GM21423 (cell line): ENCODE measurements at regions not wholly inside any gene's neighbourhood (a gene's known extent, or its start where the extent isn't known, plus 50 kb on each side); places are given as distances from the start of the nearest gene placed in this dataset.

Source experiments
- ATAC-seq: cut with Tn5 transposase; IDR thresholded peaks from one replicate; pipeline ENCODE4 v1.9.1; 2021; ENCODE audit warnings: mild to moderate bottlenecking, moderate library complexity; ENCODE audit not compliant: unreplicated experiment

DNA sequence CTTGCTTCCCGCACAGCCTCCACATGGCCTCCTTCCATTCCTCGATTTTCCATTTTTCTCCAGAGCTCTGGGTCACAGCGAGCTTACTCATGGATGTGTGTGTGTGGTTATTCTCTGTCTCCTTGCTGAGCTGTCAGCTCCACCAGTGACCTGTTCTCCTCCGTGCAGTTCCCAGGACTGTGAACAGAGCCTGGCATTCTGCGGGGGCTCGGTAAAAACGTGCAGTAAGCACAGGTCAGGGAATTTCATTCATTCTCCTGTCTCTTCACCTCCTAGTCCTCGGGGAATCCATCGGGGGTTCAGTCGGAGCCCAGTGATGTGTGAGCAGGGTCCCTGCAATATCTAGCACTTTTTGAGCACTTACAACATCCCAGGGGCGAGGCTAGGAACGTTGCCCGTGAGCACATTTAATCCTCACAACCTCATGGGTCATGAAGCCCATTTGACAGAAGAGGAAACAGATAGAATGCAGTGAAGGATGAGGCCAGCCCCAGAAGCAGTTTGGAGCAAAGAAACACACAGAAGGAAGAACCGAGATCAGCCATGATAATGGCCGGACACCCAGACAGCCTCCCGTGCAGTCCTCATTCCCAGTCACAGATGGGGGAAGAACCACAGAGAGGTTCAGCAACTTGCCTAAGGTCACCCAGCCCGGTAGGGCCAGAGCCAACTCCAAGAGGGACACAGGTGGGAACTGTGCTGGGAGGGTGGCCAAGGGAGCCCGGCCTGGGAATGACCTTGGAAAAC lies 183.2 kb upstream of the GSE1 start:
- ATAC-seq = no peak

DNA sequence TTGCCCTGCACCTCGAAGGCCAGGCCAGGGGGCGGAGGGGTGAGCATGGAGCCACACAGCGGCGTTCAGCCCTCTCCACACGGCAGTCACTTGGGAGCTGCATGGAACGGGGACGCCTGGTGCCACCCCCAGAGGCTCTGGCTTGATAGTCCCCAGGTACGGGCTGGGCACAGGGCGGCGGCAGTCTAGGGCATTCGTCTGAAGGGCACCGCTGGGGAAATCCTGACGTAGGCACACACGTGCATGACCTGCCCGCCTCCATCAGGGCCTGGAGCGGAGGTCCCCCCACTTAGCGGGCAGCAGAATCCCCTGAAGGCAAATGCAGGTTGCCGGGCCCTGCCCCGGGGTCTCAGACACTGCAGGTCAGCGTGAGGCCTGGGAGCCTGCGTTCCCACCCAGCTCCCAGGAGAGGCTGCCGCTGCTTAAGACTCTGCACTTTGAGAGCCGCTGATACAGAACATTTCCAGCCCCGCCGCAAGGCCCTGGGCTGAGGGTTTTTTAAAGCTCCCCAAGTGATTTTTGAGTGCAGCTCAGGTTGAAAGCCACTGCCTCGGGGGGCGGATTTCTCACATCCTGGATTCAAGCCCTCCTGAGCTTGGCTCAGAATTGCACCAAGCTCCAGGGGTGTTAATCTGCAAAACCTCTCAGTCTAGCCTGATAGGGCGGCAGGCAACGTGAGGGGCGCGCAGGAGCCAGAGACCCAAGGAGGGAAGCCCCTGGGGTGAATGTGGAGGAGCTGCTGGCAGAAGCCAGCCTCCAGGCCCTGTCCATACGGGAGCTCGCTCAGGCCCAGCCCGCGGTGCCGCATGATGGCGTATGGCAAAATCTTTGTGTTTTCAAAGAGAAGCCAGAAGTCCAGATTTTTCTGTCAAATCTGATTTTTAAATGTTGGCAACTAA lies 182.3 kb upstream of the GSE1 start:
- ATAC-seq = no peak

DNA sequence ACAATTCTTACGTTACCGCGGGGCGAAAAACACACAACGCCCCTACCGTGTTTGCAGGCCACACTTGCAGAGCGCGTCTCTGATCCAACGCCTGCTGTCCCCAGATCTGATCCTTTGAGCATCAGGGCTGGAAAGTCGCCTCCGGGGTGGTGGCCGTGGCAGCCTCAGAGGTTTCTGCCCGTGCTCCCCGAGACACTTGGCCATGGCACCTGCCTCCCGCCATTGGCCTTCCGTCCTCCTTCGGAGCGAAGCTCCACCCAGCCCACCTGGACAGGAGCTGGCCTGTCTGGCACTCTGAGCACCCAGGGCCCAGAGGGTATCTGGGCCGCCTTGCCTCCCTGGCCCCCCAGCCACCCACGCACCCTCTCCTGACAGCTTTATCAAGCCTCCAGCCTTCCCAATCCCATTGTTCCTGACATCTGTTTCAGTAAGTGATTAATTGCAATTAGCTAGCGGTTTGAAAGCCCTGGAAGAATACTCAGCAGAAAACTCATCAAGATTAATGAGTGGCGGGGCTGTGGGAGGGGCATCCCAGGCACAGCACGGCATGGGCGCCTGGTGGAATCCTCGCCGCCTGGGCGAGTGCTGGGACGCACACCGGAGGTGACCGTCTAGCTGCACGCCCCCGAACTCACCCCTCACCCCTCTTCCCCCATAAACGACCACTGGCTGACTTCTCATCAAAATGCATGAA lies 181.5 kb upstream of the GSE1 start:
- no peak for ATAC-seq

DNA sequence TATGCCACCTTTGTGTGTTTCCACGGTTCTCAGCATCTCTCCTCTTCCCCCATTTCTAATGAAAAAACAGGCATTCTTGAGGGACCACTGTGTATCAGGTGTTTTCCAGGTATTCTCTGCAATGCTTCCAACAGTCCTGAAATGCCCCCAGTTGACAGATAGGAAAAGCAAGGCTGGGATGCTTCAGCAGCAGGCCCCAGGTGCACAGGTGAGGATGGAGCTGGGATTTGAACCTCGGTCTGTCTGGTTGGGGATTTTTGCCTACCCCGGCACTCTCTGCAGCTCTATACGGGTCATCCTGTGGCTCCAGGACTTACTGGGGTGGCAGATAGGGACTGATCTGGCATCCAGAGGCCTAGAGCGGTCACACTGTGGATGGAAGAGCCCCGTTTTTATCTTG lies 180.5 kb upstream of the GSE1 start:
- ATAC-seq = no peak

DNA sequence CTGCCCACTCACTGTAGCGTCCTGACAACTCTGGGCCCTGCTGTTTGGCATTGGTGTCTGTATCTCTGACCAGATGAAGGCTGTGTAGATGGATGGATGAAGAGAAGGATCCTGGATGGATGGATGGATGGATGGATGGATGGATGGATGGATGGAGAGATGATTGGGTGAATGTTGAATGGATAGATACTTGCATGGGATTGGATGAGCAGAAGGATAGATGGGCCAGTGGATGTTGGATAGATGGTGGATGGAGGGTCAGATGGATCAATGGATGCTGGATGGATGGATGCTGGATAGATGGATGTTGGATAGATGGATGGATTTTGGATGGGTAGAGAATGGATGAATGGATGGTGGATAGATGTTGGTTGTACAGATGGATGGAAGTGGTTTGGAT lies 179.6 kb upstream of the GSE1 start:
- no peak for ATAC-seq

DNA sequence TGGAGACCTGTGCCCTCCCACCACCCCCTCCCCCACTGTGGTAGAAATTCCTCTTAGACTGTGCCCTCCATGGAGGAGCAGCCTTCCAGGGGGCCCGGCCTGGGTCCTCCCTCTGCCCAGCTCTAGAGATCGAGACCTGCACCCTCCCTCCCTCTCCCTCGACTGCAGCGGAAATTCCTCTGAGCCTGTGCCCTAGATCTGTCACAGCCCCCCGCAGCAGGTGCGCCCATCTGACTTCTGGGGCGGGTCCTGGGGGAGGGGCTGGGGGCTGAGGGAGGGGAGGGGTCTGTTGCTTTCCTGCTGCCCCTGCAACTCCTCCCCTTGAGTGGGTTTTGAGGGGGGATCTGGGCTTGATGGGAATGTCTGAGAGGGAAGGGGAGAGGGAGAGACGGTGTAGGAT lies 177.8 kb upstream of the GSE1 start:
- no peak for ATAC-seq

DNA sequence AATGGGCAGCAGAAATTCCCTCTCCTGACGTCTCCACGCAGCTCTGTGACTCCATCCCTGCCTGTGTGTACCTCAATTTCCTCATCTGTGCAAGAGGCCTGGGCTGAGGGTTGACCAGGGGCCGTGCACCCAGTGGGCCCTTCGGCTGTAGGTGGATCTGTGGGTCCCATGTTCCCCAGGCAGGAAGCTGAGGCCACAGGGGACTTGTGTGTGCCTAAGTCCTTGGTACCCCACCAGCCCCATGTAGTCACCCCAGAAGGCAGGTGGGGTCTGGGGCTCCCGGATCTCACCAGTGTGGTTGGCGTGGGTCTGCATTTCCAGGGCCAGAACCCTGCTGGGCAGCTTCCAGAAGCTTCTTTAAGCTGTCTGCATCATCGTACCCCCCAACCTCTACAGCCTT lies 177.4 kb upstream of the GSE1 start:
- ATAC-seq = no peak

DNA sequence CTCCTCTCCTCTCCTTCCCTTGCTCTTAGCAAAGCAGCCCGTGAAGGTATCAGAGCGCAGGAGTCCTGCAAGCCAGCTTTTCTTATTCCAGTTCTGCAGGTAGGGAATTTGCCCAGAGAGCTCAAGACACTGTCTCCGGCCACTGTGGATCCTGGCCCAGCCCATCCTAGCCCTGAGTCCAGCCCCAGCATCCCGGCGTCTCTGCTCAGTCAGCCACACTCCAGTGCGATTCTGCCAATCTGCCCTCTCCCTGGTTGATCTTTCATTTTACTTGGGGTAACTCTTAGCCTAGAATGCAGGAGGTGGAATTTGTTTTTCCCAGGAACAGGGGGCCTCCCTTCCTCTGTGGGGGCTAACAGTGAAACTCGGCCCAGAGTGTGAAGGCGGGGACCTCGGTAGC lies 176.9 kb upstream of the GSE1 start:
- ATAC-seq = no peak

DNA sequence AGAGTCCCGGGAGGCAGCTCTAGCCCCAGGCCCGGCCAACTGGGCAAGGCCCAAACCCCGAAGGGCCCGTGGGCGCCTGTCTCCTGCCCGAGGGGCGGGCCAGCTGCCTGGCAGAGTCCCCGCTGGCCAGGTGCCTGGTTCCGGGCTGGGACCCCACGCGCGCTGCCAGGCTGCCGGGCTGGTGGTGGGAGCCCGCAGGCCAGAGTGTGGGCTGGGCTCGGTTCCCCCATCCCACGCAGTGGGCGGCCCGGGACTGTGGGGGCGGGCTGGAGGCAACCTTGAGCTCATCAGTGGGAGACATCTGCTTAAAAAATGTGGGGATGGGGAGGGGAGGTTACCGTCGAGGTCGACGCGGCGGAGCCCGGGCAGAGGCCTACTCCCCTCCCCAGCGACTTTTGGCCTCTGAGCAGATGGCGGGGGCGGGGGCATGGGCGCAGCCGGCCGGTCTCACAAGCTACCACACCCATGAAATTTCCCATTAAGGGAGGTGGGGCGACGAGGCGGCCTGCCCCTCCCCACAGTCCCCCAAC lies 176.4 kb upstream of the GSE1 start:
- no peak for ATAC-seq

DNA sequence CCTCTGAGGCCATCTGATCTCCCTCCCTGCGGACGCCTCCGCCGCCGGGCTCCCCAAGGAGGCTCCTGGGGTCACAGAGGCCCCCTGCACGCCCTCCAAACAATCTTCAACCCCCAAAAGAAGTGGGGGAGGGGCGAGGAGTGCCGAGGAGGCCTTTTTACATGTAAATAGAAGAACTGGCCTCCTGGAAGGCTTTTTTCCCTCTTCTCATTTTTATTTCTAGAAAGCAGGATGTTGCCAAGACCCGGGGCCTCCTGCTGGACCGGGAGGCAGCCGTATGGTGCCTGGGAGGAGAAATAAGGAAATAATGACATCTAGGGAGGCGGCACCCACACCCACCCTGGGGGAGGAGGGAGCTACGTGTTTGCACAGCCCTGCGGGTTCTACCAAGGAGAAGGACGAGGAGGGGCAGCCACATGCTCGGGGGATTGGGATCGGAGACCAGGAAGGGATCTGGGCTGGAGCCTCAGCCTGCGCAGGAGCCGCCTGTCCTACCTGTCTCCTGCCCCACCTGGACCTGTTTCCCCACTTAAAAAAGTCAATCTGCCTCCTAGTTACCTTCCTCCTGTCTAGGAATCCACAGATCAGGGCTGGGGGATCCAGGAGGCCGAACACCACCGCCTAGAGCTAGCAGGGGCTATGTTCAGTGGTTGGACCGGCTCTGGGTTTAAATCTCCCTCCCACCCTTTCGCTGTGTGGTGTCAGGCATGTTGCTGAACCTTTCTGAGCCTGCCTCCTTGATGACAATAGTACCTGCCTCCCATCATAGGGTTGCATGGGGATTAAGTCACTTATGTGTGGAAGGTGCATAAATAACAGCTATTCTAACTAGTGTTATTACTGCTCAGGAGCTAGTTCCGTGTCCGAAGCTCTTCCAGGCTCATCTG lies 175.7 kb upstream of the GSE1 start:
- no peak for ATAC-seq

DNA sequence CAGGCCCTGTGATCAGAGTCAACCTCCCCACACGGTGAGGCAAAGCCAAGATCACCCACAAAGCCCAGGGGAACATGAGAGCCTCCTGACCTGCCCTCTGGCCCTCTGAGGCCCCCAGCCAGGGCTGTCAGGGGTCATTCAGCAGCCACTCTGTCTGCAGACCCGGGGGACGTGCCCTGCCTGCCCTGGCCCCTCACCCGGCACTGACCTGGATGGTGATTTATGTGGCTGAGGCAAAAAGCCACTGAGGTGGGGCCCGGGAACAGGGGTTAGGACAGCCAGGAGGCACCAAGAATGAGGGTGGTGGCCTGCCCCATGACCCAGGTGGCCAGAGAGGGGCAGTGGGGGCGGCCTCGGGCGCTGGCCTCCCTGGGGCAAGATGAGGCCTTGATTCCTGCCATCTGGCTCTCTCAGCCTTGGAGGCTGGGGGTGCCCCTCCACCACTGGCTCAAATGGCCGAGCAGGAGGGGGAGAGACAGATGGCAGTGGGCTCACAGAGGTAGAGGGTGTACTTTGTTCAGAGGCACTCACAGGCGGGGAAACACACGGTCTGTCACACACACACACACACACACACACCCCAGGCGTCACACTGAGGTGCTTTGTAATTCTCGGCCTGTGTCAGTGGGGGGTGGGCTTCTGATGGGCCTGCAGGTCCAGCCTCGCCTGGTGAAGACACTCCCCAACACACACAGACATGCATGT lies 174.0 kb upstream of the GSE1 start:
- no peak for ATAC-seq

DNA sequence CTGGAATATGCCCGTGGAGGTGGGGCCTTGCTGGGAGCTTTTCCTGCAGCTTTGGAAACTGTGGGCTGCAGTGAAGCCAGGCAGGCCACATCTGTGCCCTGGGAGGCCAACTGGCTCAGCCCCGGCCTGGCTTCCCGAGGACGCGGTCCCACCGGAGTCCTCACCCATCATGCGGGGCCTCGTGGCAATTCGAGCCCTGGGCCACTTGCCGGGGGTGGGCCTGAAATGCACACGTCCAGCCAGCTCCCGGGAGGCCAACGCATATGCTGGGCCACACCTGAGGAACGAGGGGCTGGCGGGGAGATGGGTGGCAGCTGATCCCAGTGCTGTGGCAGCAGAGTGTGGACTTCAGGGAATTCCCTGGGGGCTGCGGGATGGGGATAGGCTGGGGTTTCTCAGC lies 172.4 kb upstream of the GSE1 start:
- ATAC-seq = no peak

DNA sequence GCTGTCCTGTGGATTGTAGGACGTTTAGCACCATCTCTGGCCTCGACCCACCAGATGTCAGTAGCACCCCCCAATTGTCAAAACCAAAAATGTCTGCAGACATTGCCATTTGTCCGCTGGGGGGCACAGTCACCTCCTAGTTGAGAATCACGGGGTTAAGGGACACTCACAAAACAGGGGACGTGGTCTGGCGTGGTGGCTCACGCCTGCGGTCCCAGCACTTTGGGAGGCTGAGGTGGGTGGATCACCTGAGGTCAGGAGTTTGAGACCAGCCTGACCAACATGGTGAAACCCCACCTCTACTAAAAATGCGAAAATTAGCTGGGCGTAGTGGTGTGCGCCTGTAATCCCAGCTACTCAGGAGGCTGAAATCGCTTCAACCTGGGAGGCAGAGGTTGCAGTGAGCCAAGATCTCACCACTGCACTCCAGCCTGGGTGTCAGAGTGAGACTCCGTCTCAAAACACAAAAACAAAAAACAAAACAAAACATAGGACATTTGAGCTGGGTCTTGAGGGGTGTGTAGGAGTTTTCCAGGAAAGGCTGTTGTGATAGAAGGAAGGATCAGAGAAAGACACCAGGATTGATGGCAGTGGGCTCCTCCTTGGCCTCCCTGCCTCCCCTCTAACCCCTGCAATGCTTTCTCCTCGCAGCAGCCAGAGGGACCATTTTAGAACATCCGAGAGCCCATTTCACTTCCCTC lies 171.8 kb upstream of the GSE1 start:
- ATAC-seq = no peak

DNA sequence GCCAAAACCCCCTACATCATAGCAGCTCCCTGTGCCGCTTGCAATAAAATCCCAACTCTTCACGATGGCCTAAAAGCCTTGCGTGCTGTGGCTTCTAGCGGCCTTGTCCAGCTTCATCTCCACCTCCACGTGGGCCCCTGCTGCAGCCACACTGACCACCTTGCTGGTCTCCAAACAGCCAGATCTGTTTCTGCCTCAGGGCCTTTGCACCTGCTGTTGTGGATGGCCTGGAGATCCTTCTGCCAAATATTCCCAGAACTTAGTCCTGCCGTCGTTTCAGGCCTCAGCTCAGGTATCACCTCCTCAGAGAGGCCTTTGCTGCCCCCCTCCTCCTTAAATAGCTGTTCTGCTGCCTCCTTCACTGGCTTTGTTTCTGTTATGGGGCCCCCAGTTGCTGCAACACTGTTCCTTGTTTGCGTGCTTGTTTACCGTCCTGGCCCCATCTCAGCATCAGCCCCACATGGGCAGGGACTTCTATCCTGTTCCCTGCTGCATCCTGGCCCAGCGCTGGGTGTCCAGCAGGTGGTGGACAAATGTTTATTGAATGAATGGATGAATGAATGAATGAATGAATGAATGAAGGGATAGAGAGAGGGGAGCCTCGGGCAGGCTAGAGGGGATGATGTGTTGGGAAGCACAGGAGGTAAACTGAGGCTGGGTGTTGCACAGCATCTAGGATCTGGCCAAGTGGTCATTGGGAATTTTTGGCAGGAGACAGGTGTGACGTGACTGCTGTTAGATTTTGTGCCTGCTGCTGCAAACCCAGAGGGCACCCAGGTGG lies 171.0 kb upstream of the GSE1 start:
- ATAC-seq = no peak

DNA sequence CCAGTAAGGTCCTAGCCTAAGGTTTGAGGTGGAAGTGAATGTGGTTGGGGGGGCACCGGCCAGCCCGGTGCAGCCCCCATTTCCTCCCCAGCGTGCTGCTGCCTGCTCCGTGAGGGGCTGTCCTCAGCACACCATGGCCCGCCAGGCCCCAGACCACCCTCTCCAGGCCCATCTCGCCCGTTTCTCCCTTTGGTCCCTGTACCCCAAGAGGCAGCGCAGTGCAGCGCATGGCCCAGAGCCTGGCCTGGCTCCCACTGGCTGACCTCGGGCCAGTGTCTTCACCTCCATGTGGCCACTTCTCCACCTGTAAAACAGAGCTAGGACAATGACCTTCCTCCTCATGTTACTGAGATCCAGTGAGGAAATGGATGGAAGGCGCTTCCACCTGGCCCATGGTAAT lies 170.0 kb upstream of the GSE1 start:
- no peak for ATAC-seq

DNA sequence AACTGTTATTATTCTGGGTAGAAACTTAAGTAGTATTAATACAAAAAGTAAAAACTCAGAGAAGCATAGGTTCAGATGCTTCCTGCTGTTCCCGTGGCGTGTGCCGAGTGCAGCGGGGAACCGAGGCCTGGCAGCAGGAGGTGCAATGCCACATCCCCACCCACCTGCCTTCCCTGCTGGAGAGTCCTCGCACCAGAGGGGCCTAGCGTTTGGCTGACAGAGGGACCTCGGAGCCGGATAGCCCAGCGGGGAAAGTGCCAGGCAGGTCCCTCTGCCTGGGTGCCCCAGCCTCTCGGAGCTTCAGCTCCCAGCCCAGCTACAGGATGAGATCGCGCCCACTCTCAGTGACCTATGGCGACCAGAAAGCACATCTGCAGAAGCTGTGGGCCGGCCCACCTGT lies 169.6 kb upstream of the GSE1 start:
- no peak for ATAC-seq

DNA sequence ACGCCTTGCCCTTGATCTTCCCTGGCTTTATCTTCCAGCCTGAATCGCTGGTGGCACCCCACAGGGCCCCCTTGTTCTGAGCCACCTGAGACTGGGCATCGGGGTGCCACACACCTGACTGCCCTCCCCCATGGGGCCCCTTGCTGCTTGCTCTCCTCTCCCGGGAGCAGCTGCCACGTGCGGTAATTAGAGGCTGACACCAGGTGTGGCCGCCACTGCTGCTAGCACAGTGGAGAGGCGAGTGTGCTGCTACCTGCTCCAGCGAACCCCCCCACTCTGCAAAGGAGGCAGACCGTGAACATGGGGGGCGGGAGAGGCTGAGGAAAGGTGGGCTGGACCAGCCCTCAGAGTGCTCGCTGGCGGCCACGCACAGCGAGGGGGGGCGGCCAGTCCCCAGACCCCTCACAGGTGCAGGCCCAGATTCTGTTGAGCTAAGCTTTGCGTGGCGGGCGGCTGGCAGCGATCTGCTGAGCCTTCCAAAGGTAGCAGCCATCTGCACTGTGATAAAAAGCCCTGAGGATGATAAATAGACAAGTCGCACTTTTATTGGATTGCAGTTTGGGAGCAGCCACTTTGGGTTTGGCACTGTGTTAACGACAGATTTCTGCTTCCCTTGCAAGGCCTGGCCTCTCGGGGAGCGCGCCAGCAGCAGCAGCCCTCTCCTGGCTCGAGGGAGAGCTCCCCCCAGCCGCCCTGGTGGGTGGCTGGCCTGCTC lies 167.9 kb upstream of the GSE1 start:
- no peak for ATAC-seq

DNA sequence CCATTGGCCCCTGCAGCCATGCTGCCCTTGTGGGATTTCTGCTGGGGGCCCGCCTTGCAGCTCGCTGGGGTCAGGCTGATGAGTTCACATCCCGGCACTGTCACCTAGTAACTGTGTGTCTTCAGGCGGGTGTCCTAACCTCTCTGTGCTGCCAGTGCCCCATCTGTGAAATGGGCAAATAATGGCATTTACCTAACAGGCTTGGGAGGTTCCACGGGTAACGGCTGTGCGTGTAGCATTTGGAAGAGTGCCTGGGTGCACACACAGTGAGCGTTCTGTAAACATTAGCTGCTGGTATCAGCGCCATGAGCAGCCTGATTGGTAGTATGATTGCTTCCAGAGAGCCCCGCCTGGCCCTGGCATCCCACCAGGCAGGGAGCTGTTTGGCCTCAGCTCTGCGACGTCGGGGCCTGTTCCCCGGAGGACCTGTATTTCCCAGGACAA lies 167.3 kb upstream of the GSE1 start:
- ATAC-seq = no peak
